Fibroblast of skin of left quadriceps (primary cell): ENCODE measurements at regions not wholly inside any gene's neighbourhood (a gene's known extent, or its start where the extent isn't known, plus 50 kb on each side); places are given as distances from the start of the nearest gene placed in this dataset.
A peak's percentile ranks its signal among the peaks of the same experiment; 100 is the strongest.
"Not testable (repeated sequence)": the region's sequence is repeated elsewhere in the genome, so short reads cannot be mapped to it uniquely, and the experiment has no call there.

Experiments used
- DNase-seq, 2 experiments: peaks; one replicate each; pipeline ENCODE4 v3.0.0-alpha.2; 2013; ENCODE audit warnings: low read depth in 2 of 2

- DNase-seq, result no peak
Observed at GRCh38 chr4:60952921-60953320, 247.2 kb upstream of the ADGRL3 start.

- no peak for DNase-seq
Observed at GRCh38 chr4:60953826-60954225, 246.3 kb upstream of the ADGRL3 start.

- DNase-seq, result no peak
Observed at GRCh38 chr4:60962286-60962685, 237.8 kb upstream of the ADGRL3 start.

- DNase-seq, result no peak
Observed at GRCh38 chr4:60981534-60981933, 218.6 kb upstream of the ADGRL3 start.

- no peak for DNase-seq
Observed at GRCh38 chr4:60989141-60989540, 211.0 kb upstream of the ADGRL3 start.

- DNase-seq, result no peak
Observed at GRCh38 chr4:60992037-60992436, 208.1 kb upstream of the ADGRL3 start.

- DNase-seq, result no peak
Observed at GRCh38 chr4:61003301-61003700, 196.8 kb upstream of the ADGRL3 start.

- DNase-seq, result no peak
Observed at GRCh38 chr4:61004651-61005170, 195.4 kb upstream of the ADGRL3 start.

GRCh38 chr4:61011051-61011450 is 189.1 kb upstream of the ADGRL3 start:
- peak in 1 of 2 experiments; percentile 1 for DNase-seq

- DNase-seq, result not testable (repeated sequence)
Observed at GRCh38 chr4:61011936-61012335, 188.2 kb upstream of the ADGRL3 start.

- no peak for DNase-seq
Observed at GRCh38 chr4:61024610-61025009, 175.5 kb upstream of the ADGRL3 start.

GRCh38 chr4:61027939-61028338 is 172.2 kb upstream of the ADGRL3 start:
- no peak for DNase-seq

GRCh38 chr4:61036071-61036684 is 163.9 kb upstream of the ADGRL3 start:
- no peak for DNase-seq

- DNase-seq, result no peak
Observed at GRCh38 chr4:61041527-61041926, 158.6 kb upstream of the ADGRL3 start.

GRCh38 chr4:61044837-61045236 is 155.3 kb upstream of the ADGRL3 start:
- no peak for DNase-seq

GRCh38 chr4:61049018-61049417 is 151.1 kb upstream of the ADGRL3 start:
- DNase-seq, result no peak

- DNase-seq, result no peak
Observed at GRCh38 chr4:61067381-61067780, 132.7 kb upstream of the ADGRL3 start.

- DNase-seq, result no peak
Observed at GRCh38 chr4:61068060-61068459, 132.1 kb upstream of the ADGRL3 start.

- peak; percentile 12 to 17 for DNase-seq
Observed at GRCh38 chr4:61068745-61069144, 131.4 kb upstream of the ADGRL3 start.

GRCh38 chr4:61070269-61070668 is 129.9 kb upstream of the ADGRL3 start:
- DNase-seq, result no peak

GRCh38 chr4:61079427-61079826 is 120.7 kb upstream of the ADGRL3 start:
- DNase-seq, result no peak

- no peak for DNase-seq
Observed at GRCh38 chr4:61079976-61080375, 120.2 kb upstream of the ADGRL3 start.

GRCh38 chr4:61085534-61085933 is 114.6 kb upstream of the ADGRL3 start:
- no peak for DNase-seq

GRCh38 chr4:61086357-61086756 is 113.8 kb upstream of the ADGRL3 start:
- no peak for DNase-seq
